HFFc6 (cell line): ENCODE measurements at regions not wholly inside any gene's neighbourhood (a gene's known extent, or its start where the extent isn't known, plus 50 kb on each side); places are given as distances from the start of the nearest gene placed in this dataset.

Source experiments
- DNase-seq: peaks from one replicate; pipeline ENCODE4 v3.0.0-alpha.2; 2018
- H3K27ac Mint-ChIP-seq: 2 replicates; pipeline ENCODE4 v1.8.0; 2020; ENCODE audit warnings: mild to moderate bottlenecking, mixed read lengths
- H3K27me3 Mint-ChIP-seq: 2 replicates; pipeline ENCODE4 v1.8.0; 2021; ENCODE audit warnings: mild to moderate bottlenecking, moderate library complexity, mixed read lengths; ENCODE audit not compliant: insufficient read depth
- H3K36me3 Mint-ChIP-seq: 2 replicates; pipeline ENCODE4 v1.8.0; 2021; ENCODE audit warnings: low read depth, mixed read lengths
- H3K4me1 Mint-ChIP-seq: 2 replicates; pipeline ENCODE4 v1.8.0; 2020; ENCODE audit warnings: low read depth, mixed read lengths
- H3K4me3 Mint-ChIP-seq: 2 replicates; pipeline ENCODE4 v1.8.0; 2020; ENCODE audit warnings: mild to moderate bottlenecking, moderate library complexity, mixed read lengths
- H3K9me3 Mint-ChIP-seq: 2 replicates; pipeline ENCODE4 v1.8.0; 2020; ENCODE audit warnings: mild to moderate bottlenecking, mixed read lengths
- TF ChIP-seq, protein P1 (sequence below): fragments of 200-600 bp; sonication (generic); IDR thresholded peaks from 2 replicates; pipeline ENCODE4 v1.5.0; 2021; ENCODE audit warnings: antibody characterized with exemption, mild to moderate bottlenecking

DNA sequence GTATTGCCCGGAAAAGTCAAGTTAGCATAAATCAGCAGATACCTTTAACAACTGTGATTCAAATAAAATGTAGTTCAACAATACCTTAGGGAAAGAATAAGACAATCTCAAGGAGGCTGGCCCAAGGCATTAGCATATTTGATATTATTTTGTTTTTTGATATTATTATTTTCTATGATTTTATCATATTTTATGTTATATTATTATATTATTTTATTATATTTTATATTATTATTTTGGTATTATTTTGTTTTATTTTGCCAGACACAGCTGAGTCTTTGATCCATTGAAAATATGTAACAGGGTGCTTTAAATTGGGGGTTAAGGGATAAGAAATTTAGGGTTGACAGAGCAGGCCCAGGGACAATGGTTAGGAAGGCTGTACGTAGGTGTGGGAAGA lies 607.9 kb upstream of the USP15 start:
- H3K4me1 Mint-ChIP-seq, result no peaks in the 10 kb centered on the region
- H3K36me3 Mint-ChIP-seq, result no peaks in the 10 kb centered on the region
- no peak overlapping the region for H3K27ac Mint-ChIP-seq
- no peaks in the 10 kb centered on the region for H3K27me3 Mint-ChIP-seq
- peaks cover 36% of the 10 kb centered on the region for H3K9me3 Mint-ChIP-seq
- no peak overlapping the region for H3K4me3 Mint-ChIP-seq
- DNase-seq, result no peak
- TF ChIP-seq, protein P1, sequence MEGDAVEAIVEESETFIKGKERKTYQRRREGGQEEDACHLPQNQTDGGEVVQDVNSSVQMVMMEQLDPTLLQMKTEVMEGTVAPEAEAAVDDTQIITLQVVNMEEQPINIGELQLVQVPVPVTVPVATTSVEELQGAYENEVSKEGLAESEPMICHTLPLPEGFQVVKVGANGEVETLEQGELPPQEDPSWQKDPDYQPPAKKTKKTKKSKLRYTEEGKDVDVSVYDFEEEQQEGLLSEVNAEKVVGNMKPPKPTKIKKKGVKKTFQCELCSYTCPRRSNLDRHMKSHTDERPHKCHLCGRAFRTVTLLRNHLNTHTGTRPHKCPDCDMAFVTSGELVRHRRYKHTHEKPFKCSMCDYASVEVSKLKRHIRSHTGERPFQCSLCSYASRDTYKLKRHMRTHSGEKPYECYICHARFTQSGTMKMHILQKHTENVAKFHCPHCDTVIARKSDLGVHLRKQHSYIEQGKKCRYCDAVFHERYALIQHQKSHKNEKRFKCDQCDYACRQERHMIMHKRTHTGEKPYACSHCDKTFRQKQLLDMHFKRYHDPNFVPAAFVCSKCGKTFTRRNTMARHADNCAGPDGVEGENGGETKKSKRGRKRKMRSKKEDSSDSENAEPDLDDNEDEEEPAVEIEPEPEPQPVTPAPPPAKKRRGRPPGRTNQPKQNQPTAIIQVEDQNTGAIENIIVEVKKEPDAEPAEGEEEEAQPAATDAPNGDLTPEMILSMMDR, result no peak

DNA sequence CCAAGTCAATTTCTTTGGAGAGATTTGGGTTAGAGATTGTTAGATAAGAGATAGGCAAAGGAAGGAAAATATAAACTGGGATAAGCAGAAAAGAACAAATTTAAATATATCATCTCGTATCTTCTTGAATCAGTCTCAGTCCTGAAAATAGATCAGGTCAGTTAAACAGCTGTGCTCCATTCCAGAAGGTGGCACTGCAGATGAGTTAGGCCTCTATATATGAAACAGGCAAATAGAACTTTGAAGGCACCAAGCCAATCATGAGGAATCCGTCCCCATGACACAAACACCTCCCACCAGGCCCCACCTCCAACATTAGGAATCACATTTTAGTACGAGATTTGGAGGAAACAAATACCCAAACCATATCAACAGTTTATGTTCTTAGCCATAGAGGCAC lies 605.5 kb upstream of the USP15 start:
- no peak for DNase-seq
- peaks cover 26% of the 10 kb centered on the region for H3K9me3 Mint-ChIP-seq
- H3K4me1 Mint-ChIP-seq, result no peaks in the 10 kb centered on the region
- H3K27ac Mint-ChIP-seq, result no peak overlapping the region
- TF ChIP-seq, protein P1, result no peak; the same call in 1 of the 2 replicates
- no peak overlapping the region for H3K4me3 Mint-ChIP-seq
- H3K36me3 Mint-ChIP-seq, result no peaks in the 10 kb centered on the region
- no peaks in the 10 kb centered on the region for H3K27me3 Mint-ChIP-seq

DNA sequence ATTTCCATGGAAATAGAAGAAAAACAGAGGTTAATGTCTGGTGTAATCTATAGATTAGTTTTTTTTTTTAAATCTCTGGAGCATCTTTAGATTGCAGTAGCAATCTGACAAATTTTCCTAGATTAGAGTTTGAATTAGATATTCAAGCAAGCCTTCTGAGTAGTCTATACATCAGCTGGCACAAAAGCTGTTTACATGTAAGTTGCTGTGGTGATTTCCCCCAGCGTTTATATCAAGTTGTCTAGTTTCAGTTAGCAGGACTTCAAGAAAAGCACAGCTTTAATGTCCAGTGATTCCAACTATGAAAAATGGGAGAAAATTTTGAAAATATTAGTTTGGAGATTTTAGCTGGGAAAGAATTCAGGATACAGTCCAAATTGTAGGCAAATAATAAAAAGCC lies 605.0 kb upstream of the USP15 start:
- Mint-ChIP-seq H3K27me3 (no peaks in the 10 kb centered on the region), H3K4me1 (no peaks in the 10 kb centered on the region), H3K4me3 (no peak overlapping the region)

DNA sequence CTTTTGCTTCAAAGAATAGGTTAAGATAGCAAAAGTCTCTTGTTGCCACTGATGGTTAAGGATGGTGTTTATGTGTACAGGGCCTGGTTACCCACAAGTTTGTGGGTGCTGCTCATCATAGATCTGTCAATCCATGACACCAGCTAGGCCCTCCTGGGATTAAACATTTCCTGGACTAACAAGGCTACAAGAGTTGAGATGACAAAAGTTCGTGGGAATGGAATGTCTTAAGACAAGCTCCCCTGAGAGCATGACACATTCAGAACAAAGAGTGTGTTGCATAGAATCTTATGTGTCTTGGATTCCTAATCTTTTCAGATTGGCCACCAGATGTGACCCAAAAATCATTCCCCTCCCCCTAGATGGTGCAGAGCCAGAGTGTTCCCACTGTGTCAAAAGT lies 592.5 kb upstream of the USP15 start:
- DNase-seq, result no peak
- Mint-ChIP-seq H3K27me3 (no peaks in the 10 kb centered on the region), H3K4me1 (no peaks in the 10 kb centered on the region), H3K9me3 (peaks cover 42% of the 10 kb centered on the region), H3K4me3 (no peak overlapping the region), H3K36me3 (peaks cover 4% of the 10 kb centered on the region), H3K27ac (no peak overlapping the region)
- TF ChIP-seq, protein P1, result no peak

More for the DNA sequence above, 605.0 kb upstream of the USP15 start:
- H3K36me3 Mint-ChIP-seq, result no peaks in the 10 kb centered on the region
- H3K9me3 Mint-ChIP-seq, result peaks cover 26% of the 10 kb centered on the region
- no peak for DNase-seq
- no peak overlapping the region for H3K27ac Mint-ChIP-seq
- TF ChIP-seq, protein P1, result no peak

DNA sequence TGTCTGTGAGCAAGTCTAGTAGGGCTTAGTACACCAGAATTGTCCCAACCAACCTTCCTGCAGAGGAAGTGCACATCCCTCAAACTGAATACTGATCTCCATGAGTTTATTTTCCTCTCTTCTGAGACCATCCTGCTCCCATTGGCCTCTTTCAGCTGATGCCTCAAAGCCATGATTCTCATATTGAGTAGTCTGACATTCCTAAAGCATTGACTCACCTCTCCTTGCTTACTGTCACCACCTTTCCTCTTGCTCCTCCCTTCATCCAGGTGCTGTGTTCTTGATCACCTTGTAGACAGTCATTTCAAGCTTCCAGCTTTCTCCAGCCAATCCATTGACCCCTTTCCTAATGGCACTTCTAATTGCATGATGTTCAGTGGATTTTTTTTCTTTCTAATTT lies 583.7 kb upstream of the USP15 start:
- no peak for DNase-seq
- Mint-ChIP-seq H3K4me1 (no peaks in the 10 kb centered on the region), H3K27me3 (no peaks in the 10 kb centered on the region), H3K9me3 (peaks cover 12% of the 10 kb centered on the region), H3K27ac (no peak overlapping the region), H3K36me3 (no peaks in the 10 kb centered on the region), H3K4me3 (no peak overlapping the region)
- TF ChIP-seq, protein P1, result no peak

DNA sequence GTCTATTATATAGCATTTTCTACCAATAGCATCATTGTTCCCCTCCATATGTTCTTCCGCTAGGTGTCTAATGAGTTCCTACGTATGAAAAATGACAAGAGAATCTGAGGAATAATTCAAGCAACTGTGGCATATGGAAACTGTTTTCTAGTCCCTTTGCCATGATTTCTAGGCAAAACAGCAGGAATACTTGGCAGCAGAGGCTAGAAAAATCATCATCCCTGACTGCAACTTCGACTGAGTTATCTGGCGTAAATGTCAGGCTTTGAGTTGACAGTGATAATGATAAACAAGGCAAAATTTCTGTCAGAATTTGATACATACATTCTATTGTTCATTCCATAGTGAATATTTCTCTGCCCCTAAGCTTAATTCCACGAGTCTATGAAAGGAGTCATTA lies 572.8 kb upstream of the USP15 start:
- TF ChIP-seq, protein P1, result no peak
- Mint-ChIP-seq H3K9me3 (peaks cover 21% of the 10 kb centered on the region), H3K36me3 (no peaks in the 10 kb centered on the region), H3K27me3 (no peaks in the 10 kb centered on the region), H3K27ac (no peak overlapping the region), H3K4me3 (no peak overlapping the region), H3K4me1 (no peaks in the 10 kb centered on the region)
- no peak for DNase-seq
